Endothelial cell of umbilical vein (primary cell): ENCODE measurements at regions not wholly inside any gene's neighbourhood (a gene's known extent, or its start where the extent isn't known, plus 50 kb on each side); places are given as distances from the start of the nearest gene placed in this dataset.

Experiments
- BruUV-seq: library from RNA; stranded (reverse); fragments of 400-500 nt; replicated peaks from 2 replicates; lab custom pipeline; 2021; lab: Mats Ljungman, UMichigan
- CTCF ChIA-PET: fragments of 300-600, 350-600 bp; sonication (Branson Sonifier 250); formaldehyde crosslinking; loops from one replicate; lab custom pipeline; 2021; ENCODE audit warnings: antibody characterized with exemption, inconsistent platforms; lab: Charles Lee
- POLR2A ChIA-PET: fragments of 300-600, 350-600 bp; sonication (Branson Sonifier 250); formaldehyde crosslinking; loops from one replicate; lab custom pipeline; 2021; ENCODE audit warnings: antibody characterized with exemption, inconsistent platforms; lab: Charles Lee
- DNase-seq: peaks from one replicate; pipeline ENCODE4 v3.0.0-alpha.2; 2011; ENCODE audit warnings: low read depth, low spot score
- FAIRE-seq: peaks from 2 replicates; lab custom pipeline; 2011; peaks lifted over from hg19 to GRCh38; lab: Jason Lieb, UNC
- H2AFZ ChIP-seq: 2 replicates; pipeline ENCODE4 v1.6.0; 2012; ENCODE audit warnings: low read depth, low read length, control low read depth, inconsistent platforms
- H3K27ac ChIP-seq: 2 replicates; pipeline ENCODE4 v1.5.1; 2011; ENCODE audit warnings: low read depth, mild to moderate bottlenecking, control low read depth, low read length, moderate library complexity; ENCODE audit not compliant: insufficient read depth
- H3K27me3 ChIP-seq, 2 experiments: 2 replicates each; pipeline versions ENCODE4 v1.6.0 to v1.6.1; 2011; ENCODE audit warnings: low read length in 2 of 2, mixed read lengths in 1 of 2; ENCODE audit not compliant: control insufficient read depth in 2 of 2, insufficient read depth in 2 of 2
- H3K36me3 ChIP-seq, 2 experiments: 2 replicates in 1 of 2; 3 replicates in 1 of 2; pipeline ENCODE4 v1.5.1; 2011; ENCODE audit warnings: low read length in 2 of 2, mild to moderate bottlenecking in 1 of 2, moderate library complexity in 1 of 2; ENCODE audit not compliant: control insufficient read depth in 2 of 2, insufficient read depth in 2 of 2; ENCODE audit errors: extremely low read depth in 1 of 2
- H3K4me1 ChIP-seq: 3 replicates; pipeline ENCODE4 v1.5.1; 2011; ENCODE audit warnings: mild to moderate bottlenecking, low read length; ENCODE audit not compliant: control insufficient read depth, insufficient read depth; ENCODE audit errors: extremely low read depth
- H3K4me2 ChIP-seq: 2 replicates; pipeline ENCODE4 v1.6.1; 2011; ENCODE audit warnings: low read length, control low read depth, mixed read lengths; ENCODE audit not compliant: insufficient read depth
- H3K4me3 ChIP-seq, 3 experiments: fragments of 200-600 bp in 1 of 3; sonication (generic), shearing (Covaris generic) in 1 of 3; replicated peaks in 1 of 3; 2 replicates each; pipeline ENCODE4 v1.5.1; 2011 to 2016; ENCODE audit warnings: control low read depth in 3 of 3, low read length in 3 of 3, mild to moderate bottlenecking in 2 of 3, inconsistent platforms in 1 of 3, low read depth in 1 of 3, moderate library complexity in 1 of 3; ENCODE audit not compliant: insufficient read depth in 1 of 3
- H3K79me2 ChIP-seq: 2 replicates; pipeline ENCODE4 v1.6.0; 2012; ENCODE audit warnings: low read length, inconsistent platforms; ENCODE audit not compliant: control insufficient read depth, insufficient read depth
- H3K9ac ChIP-seq: replicated peaks from 2 replicates; pipeline ENCODE3; 2011; ENCODE audit warnings: low read length, control low read depth; ENCODE audit not compliant: insufficient read depth; ENCODE audit errors: extremely low read depth
- H3K9me1 ChIP-seq: replicated peaks from 3 replicates; pipeline ENCODE4 v1.6.0; 2011; ENCODE audit warnings: mild to moderate bottlenecking, low read length; ENCODE audit not compliant: control insufficient read depth, insufficient read depth; ENCODE audit errors: extremely low read depth
- H3K9me3 ChIP-seq: replicated peaks from 2 replicates; pipeline ENCODE4 v1.5.1; 2012; ENCODE audit warnings: low read length, inconsistent platforms; ENCODE audit not compliant: control insufficient read depth, insufficient read depth
- H4K20me1 ChIP-seq: replicated peaks from 2 replicates; pipeline ENCODE3; 2011; ENCODE audit warnings: mild to moderate bottlenecking, low read length; ENCODE audit not compliant: control insufficient read depth, insufficient read depth; ENCODE audit errors: extremely low read depth
- EZH2 ChIP-seq: IDR thresholded peaks from 2 replicates; pipeline ENCODE4 v1.6.1; 2012; ENCODE audit warnings: borderline replicate concordance, low read depth, mild to moderate bottlenecking, moderate library complexity, low read length, inconsistent platforms; ENCODE audit not compliant: severe bottlenecking
- FOS ChIP-seq: IDR thresholded peaks from 2 replicates; pipeline ENCODE4 v1.6.1; 2011; ENCODE audit warnings: mild to moderate bottlenecking, low read length, moderate library complexity, borderline replicate concordance; ENCODE audit not compliant: insufficient read depth
- GATA2 ChIP-seq: IDR thresholded peaks from 2 replicates; pipeline ENCODE4 v1.7.0; 2011; ENCODE audit warnings: low read depth, mild to moderate bottlenecking, moderate library complexity, mixed read lengths, low read length; ENCODE audit not compliant: insufficient read length, insufficient read depth
- JUN ChIP-seq: IDR thresholded peaks from 2 replicates; pipeline ENCODE4 v1.6.1; 2011; ENCODE audit warnings: borderline replicate concordance, low read depth; ENCODE audit not compliant: insufficient read length, insufficient read depth
- MYC ChIP-seq: IDR thresholded peaks from one replicate; pipeline ENCODE4 v1.6.1; 2011; ENCODE audit warnings: mild to moderate bottlenecking, low read depth, low read length
- POLR2A ChIP-seq: IDR thresholded peaks from 2 replicates; pipeline ENCODE4 v1.6.1; 2012; ENCODE audit warnings: low read depth, mild to moderate bottlenecking, control low read depth, low read length
- POLR2AphosphoS5 ChIP-seq: IDR thresholded peaks from 2 replicates; pipeline ENCODE4 v1.6.1; 2012; ENCODE audit warnings: low read depth, mild to moderate bottlenecking, control low read depth, low read length, moderate library complexity; ENCODE audit not compliant: insufficient read depth
- dilution Hi-C: fragments of 300-500 bp; cut with MboI; formaldehyde crosslinking; loops from one replicate; pipeline ENCODE4 v1.15.0; 2019; ENCODE audit warnings: low sequenced_read_pairs; ENCODE audit not compliant: extremely low pct_ligation_motif_present
- intact Hi-C: fragments of 100-400 bp; cut with micrococcal nuclease; formaldehyde crosslinking; loops from one replicate; pipeline ENCODE4 v1.10.0; 2022
- TF ChIP-seq, protein P1 (sequence below), 2 donors: IDR thresholded peaks; 1 replicate in 1 of 2; 2 replicates in 1 of 2; pipeline ENCODE4 v1.5.1; 2011; ENCODE audit warnings: low read length in 2 of 2, mild to moderate bottlenecking in 2 of 2, moderate library complexity in 2 of 2, control low read depth in 1 of 2, inconsistent platforms in 1 of 2, low read depth in 1 of 2; ENCODE audit not compliant: insufficient read depth in 1 of 2; ENCODE audit errors: extremely low read depth in 1 of 2
- TF ChIP-seq, protein P2 (sequence below): IDR thresholded peaks from 2 replicates; pipeline ENCODE4 v1.6.1; 2011; ENCODE audit not compliant: insufficient read depth, insufficient read length

DNA sequence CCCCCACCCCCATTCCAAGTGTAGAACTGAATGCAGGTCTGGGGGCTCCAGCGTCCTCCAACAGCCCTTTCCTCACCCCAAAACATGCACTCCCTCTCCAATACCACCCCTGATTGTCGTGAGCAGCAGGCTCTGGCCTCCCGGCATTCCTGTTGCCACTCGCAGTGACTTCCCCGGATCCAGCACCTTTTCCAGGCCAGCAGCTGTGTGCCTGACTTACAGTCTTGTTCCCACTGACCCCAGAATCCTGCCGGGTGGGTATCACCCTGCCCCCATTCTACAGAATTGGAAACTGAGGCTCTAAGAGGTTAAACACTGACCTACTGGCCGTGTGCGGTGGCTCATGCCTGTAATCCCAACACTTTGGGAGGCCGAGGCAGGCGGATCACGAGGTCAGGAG is 127.2 kb downstream of the OLFM1 start:
- no peaks in the 10 kb centered on the region for H4K20me1 ChIP-seq
- H3K27ac ChIP-seq = no peak overlapping the region
- no peak overlapping the region for H3K9ac ChIP-seq
- H3K79me2 ChIP-seq = no peaks in the 10 kb centered on the region
- CTCF ChIA-PET = no interaction called here
- intact Hi-C loops (no loop called here), dilution Hi-C loops (no loop called here)
- POLR2A ChIA-PET = no interaction called here
- BruUV-seq = no TSS peak
- peaks cover 2% of the 10 kb centered on the region for H3K9me3 ChIP-seq
- no peak for TF ChIP-seq GATA2
- no peak for TF ChIP-seq JUN
- no peak for TF ChIP-seq FOS
- no peak for TF ChIP-seq EZH2
- TF ChIP-seq, protein P1, sequence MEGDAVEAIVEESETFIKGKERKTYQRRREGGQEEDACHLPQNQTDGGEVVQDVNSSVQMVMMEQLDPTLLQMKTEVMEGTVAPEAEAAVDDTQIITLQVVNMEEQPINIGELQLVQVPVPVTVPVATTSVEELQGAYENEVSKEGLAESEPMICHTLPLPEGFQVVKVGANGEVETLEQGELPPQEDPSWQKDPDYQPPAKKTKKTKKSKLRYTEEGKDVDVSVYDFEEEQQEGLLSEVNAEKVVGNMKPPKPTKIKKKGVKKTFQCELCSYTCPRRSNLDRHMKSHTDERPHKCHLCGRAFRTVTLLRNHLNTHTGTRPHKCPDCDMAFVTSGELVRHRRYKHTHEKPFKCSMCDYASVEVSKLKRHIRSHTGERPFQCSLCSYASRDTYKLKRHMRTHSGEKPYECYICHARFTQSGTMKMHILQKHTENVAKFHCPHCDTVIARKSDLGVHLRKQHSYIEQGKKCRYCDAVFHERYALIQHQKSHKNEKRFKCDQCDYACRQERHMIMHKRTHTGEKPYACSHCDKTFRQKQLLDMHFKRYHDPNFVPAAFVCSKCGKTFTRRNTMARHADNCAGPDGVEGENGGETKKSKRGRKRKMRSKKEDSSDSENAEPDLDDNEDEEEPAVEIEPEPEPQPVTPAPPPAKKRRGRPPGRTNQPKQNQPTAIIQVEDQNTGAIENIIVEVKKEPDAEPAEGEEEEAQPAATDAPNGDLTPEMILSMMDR (IDR thresholded peaks at IDR 0.05; ENCODE audit: extremely low read depth in 1 of 2, insufficient read depth in 1 of 2, low read depth in 1 of 2, low read length in 2 of 2) = no peak
- TF ChIP-seq, protein P2, sequence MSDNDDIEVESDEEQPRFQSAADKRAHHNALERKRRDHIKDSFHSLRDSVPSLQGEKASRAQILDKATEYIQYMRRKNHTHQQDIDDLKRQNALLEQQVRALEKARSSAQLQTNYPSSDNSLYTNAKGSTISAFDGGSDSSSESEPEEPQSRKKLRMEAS = no peak
- TF ChIP-seq MYC = no peak
- TF ChIP-seq POLR2AphosphoS5 = no peak
- no peak for TF ChIP-seq POLR2A
- no peaks in the 10 kb centered on the region for H3K9me1 ChIP-seq
- H3K4me1 ChIP-seq = no peaks in the 10 kb centered on the region
- no peak overlapping the region for H3K4me2 ChIP-seq
- H2AFZ ChIP-seq = no peak overlapping the region
- no peak overlapping the region for H3K4me3 ChIP-seq
- DNase-seq (no peak), FAIRE-seq (no peak)
- no peaks in the 10 kb centered on the region for H3K36me3 ChIP-seq
- H3K27me3 ChIP-seq = no peaks in the 10 kb centered on the region
